Endothelial cell of umbilical vein (primary cell): ENCODE measurements at regions not wholly inside any gene's neighbourhood (a gene's known extent, or its start where the extent isn't known, plus 50 kb on each side); places are given as distances from the start of the nearest gene placed in this dataset.

Source experiments
- BruUV-seq: library from RNA; stranded (reverse); fragments of 400-500 nt; replicated peaks from 2 replicates; lab custom pipeline; 2021; lab: Mats Ljungman, UMichigan
- CTCF ChIA-PET: fragments of 300-600, 350-600 bp; sonication (Branson Sonifier 250); formaldehyde crosslinking; loops from one replicate; lab custom pipeline; 2021; ENCODE audit warnings: antibody characterized with exemption, inconsistent platforms; lab: Charles Lee
- POLR2A ChIA-PET: fragments of 300-600, 350-600 bp; sonication (Branson Sonifier 250); formaldehyde crosslinking; loops from one replicate; lab custom pipeline; 2021; ENCODE audit warnings: antibody characterized with exemption, inconsistent platforms; lab: Charles Lee
- DNase-seq: peaks from one replicate; pipeline ENCODE4 v3.0.0-alpha.2; 2011; ENCODE audit warnings: low read depth, low spot score
- FAIRE-seq: peaks from 2 replicates; lab custom pipeline; 2011; peaks lifted over from hg19 to GRCh38; lab: Jason Lieb, UNC
- H2AFZ ChIP-seq: 2 replicates; pipeline ENCODE4 v1.6.0; 2012; ENCODE audit warnings: low read depth, low read length, control low read depth, inconsistent platforms
- H3K27ac ChIP-seq: 2 replicates; pipeline ENCODE4 v1.5.1; 2011; ENCODE audit warnings: low read depth, mild to moderate bottlenecking, control low read depth, low read length, moderate library complexity; ENCODE audit not compliant: insufficient read depth
- H3K27me3 ChIP-seq, 2 experiments: 2 replicates each; pipeline versions ENCODE4 v1.6.0 to v1.6.1; 2011; ENCODE audit warnings: low read length in 2 of 2, mixed read lengths in 1 of 2; ENCODE audit not compliant: control insufficient read depth in 2 of 2, insufficient read depth in 2 of 2
- H3K36me3 ChIP-seq, 2 experiments: 2 replicates in 1 of 2; 3 replicates in 1 of 2; pipeline ENCODE4 v1.5.1; 2011; ENCODE audit warnings: low read length in 2 of 2, mild to moderate bottlenecking in 1 of 2, moderate library complexity in 1 of 2; ENCODE audit not compliant: control insufficient read depth in 2 of 2, insufficient read depth in 2 of 2; ENCODE audit errors: extremely low read depth in 1 of 2
- H3K4me1 ChIP-seq: 3 replicates; pipeline ENCODE4 v1.5.1; 2011; ENCODE audit warnings: mild to moderate bottlenecking, low read length; ENCODE audit not compliant: control insufficient read depth, insufficient read depth; ENCODE audit errors: extremely low read depth
- H3K4me2 ChIP-seq: 2 replicates; pipeline ENCODE4 v1.6.1; 2011; ENCODE audit warnings: low read length, control low read depth, mixed read lengths; ENCODE audit not compliant: insufficient read depth
- H3K4me3 ChIP-seq, 3 experiments: fragments of 200-600 bp in 1 of 3; sonication (generic), shearing (Covaris generic) in 1 of 3; replicated peaks in 1 of 3; 2 replicates each; pipeline ENCODE4 v1.5.1; 2011 to 2016; ENCODE audit warnings: control low read depth in 3 of 3, low read length in 3 of 3, mild to moderate bottlenecking in 2 of 3, inconsistent platforms in 1 of 3, low read depth in 1 of 3, moderate library complexity in 1 of 3; ENCODE audit not compliant: insufficient read depth in 1 of 3
- H3K79me2 ChIP-seq: 2 replicates; pipeline ENCODE4 v1.6.0; 2012; ENCODE audit warnings: low read length, inconsistent platforms; ENCODE audit not compliant: control insufficient read depth, insufficient read depth
- H3K9ac ChIP-seq: replicated peaks from 2 replicates; pipeline ENCODE3; 2011; ENCODE audit warnings: low read length, control low read depth; ENCODE audit not compliant: insufficient read depth; ENCODE audit errors: extremely low read depth
- H3K9me1 ChIP-seq: replicated peaks from 3 replicates; pipeline ENCODE4 v1.6.0; 2011; ENCODE audit warnings: mild to moderate bottlenecking, low read length; ENCODE audit not compliant: control insufficient read depth, insufficient read depth; ENCODE audit errors: extremely low read depth
- H3K9me3 ChIP-seq: replicated peaks from 2 replicates; pipeline ENCODE4 v1.5.1; 2012; ENCODE audit warnings: low read length, inconsistent platforms; ENCODE audit not compliant: control insufficient read depth, insufficient read depth
- H4K20me1 ChIP-seq: replicated peaks from 2 replicates; pipeline ENCODE3; 2011; ENCODE audit warnings: mild to moderate bottlenecking, low read length; ENCODE audit not compliant: control insufficient read depth, insufficient read depth; ENCODE audit errors: extremely low read depth
- CTCF ChIP-seq, 2 donors: IDR thresholded peaks; 1 replicate in 1 of 2; 2 replicates in 1 of 2; pipeline ENCODE4 v1.5.1; 2011; ENCODE audit warnings: low read length in 2 of 2, mild to moderate bottlenecking in 2 of 2, moderate library complexity in 2 of 2, control low read depth in 1 of 2, inconsistent platforms in 1 of 2, low read depth in 1 of 2; ENCODE audit not compliant: insufficient read depth in 1 of 2; ENCODE audit errors: extremely low read depth in 1 of 2
- EZH2 ChIP-seq: IDR thresholded peaks from 2 replicates; pipeline ENCODE4 v1.6.1; 2012; ENCODE audit warnings: borderline replicate concordance, low read depth, mild to moderate bottlenecking, moderate library complexity, low read length, inconsistent platforms; ENCODE audit not compliant: severe bottlenecking
- FOS ChIP-seq: IDR thresholded peaks from 2 replicates; pipeline ENCODE4 v1.6.1; 2011; ENCODE audit warnings: mild to moderate bottlenecking, low read length, moderate library complexity, borderline replicate concordance; ENCODE audit not compliant: insufficient read depth
- GATA2 ChIP-seq: IDR thresholded peaks from 2 replicates; pipeline ENCODE4 v1.7.0; 2011; ENCODE audit warnings: low read depth, mild to moderate bottlenecking, moderate library complexity, mixed read lengths, low read length; ENCODE audit not compliant: insufficient read length, insufficient read depth
- JUN ChIP-seq: IDR thresholded peaks from 2 replicates; pipeline ENCODE4 v1.6.1; 2011; ENCODE audit warnings: borderline replicate concordance, low read depth; ENCODE audit not compliant: insufficient read length, insufficient read depth
- MAX ChIP-seq: IDR thresholded peaks from 2 replicates; pipeline ENCODE4 v1.6.1; 2011; ENCODE audit not compliant: insufficient read depth, insufficient read length
- MYC ChIP-seq: IDR thresholded peaks from one replicate; pipeline ENCODE4 v1.6.1; 2011; ENCODE audit warnings: mild to moderate bottlenecking, low read depth, low read length
- POLR2A ChIP-seq: IDR thresholded peaks from 2 replicates; pipeline ENCODE4 v1.6.1; 2012; ENCODE audit warnings: low read depth, mild to moderate bottlenecking, control low read depth, low read length
- POLR2AphosphoS5 ChIP-seq: IDR thresholded peaks from 2 replicates; pipeline ENCODE4 v1.6.1; 2012; ENCODE audit warnings: low read depth, mild to moderate bottlenecking, control low read depth, low read length, moderate library complexity; ENCODE audit not compliant: insufficient read depth
- dilution Hi-C: fragments of 300-500 bp; cut with MboI; formaldehyde crosslinking; loops from one replicate; pipeline ENCODE4 v1.15.0; 2019; ENCODE audit warnings: low sequenced_read_pairs; ENCODE audit not compliant: extremely low pct_ligation_motif_present
- intact Hi-C: fragments of 100-400 bp; cut with micrococcal nuclease; formaldehyde crosslinking; loops from one replicate; pipeline ENCODE4 v1.10.0; 2022

- no peaks in the 10 kb centered on the region for H3K36me3 ChIP-seq
- TF ChIP-seq FOS (no peak), MYC (no peak), CTCF (IDR thresholded peaks at IDR 0.05; ENCODE audit: extremely low read depth in 1 of 2, insufficient read depth in 1 of 2, low read depth in 1 of 2, low read length in 2 of 2) (no peak), MAX (no peak), EZH2 (no peak), JUN (no peak), GATA2 (no peak), POLR2AphosphoS5 (no peak), POLR2A (no peak)
- no peaks in the 10 kb centered on the region for H3K9me1 ChIP-seq
- H3K27ac ChIP-seq = no peak overlapping the region
- H4K20me1 ChIP-seq = no peaks in the 10 kb centered on the region
- no TSS peak for BruUV-seq
- no peak overlapping the region for H3K4me2 ChIP-seq
- intact Hi-C loops (no loop called here), dilution Hi-C loops (no loop called here)
- H3K79me2 ChIP-seq = no peaks in the 10 kb centered on the region
- CTCF ChIA-PET = no interaction called here
- H3K4me3 ChIP-seq = no peak overlapping the region
- DNase-seq (no peak), FAIRE-seq (no peak)
- H3K27me3 ChIP-seq = no peaks in the 10 kb centered on the region
- no peaks in the 10 kb centered on the region for H3K4me1 ChIP-seq
- no peaks in the 10 kb centered on the region for H3K9me3 ChIP-seq
- no peak overlapping the region for H3K9ac ChIP-seq
- H2AFZ ChIP-seq = no peak overlapping the region
- POLR2A ChIA-PET = no interaction called here
Measured at GRCh38 chr7:41792120-41792519, 89.2 kb upstream of the INHBA start.
